Pulmonary artery endothelial cell (primary cell): ENCODE measurements at regions not wholly inside any gene's neighbourhood (a gene's known extent, or its start where the extent isn't known, plus 50 kb on each side); places are given as distances from the start of the nearest gene placed in this dataset.

ENCODE experiments used
- DNase-seq: peaks from one replicate; pipeline ENCODE4 v3.0.0-alpha.2; 2011; ENCODE audit warnings: low read depth, low spot score

DNA sequence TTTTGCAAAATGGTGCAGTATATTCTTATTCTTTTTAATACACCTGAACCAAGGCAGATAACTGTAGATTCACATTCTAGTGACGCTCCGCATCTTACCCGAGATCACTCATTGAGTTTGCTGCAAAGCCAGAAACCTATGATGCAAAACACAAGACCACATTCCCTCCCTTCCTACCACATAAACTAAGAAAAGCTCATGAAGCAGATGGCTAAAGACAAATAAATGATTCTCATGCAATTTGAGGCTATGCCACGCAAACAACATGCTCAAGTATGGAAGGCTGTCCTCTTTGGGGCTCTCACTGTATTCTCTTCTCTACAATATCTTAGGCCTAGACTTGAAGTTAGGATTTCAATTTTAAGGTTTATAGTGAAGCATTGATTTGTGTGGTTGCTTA lies 95.0 kb upstream of the BMPER start:
- DNase-seq = no peak

DNA sequence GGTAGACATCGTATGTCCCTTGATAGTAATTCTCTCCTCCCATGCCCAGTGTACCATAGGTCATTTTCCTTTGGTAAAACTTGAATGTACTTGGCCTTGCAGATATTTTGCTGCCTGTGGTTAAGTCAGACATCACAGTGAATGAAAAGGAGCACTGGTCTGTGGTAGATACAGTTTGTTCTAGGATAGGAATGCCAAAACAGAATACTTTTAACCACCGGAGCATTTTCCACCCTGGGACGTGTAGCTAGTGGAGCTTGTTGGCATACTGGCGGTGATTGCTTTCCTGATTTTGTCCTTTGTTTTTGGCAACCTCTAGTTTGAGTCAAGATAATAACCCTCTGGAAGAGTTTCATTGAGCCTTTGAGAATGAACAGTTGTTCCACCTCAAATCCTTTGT lies 92.0 kb upstream of the BMPER start:
- DNase-seq = no peak

DNA sequence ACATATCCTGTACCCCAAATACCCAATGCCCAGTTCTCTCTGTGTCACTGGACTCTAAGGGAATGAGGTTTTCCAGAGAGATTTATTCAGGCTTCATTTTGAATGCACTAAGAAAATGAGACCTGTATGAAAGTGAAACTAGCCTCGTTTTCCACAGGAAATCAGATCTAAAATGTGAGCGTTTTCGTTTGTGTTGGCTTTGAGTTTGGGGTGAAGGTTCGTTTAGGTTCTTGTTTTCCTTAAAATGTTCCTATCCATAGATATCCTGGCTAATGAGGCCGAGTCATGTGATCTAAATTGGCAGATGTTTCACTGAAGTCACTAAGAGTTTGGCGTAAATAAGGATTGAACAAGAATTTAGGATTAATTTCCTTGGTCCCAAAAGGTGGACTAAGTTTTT lies 90.9 kb upstream of the BMPER start:
- DNase-seq = no peak

DNA sequence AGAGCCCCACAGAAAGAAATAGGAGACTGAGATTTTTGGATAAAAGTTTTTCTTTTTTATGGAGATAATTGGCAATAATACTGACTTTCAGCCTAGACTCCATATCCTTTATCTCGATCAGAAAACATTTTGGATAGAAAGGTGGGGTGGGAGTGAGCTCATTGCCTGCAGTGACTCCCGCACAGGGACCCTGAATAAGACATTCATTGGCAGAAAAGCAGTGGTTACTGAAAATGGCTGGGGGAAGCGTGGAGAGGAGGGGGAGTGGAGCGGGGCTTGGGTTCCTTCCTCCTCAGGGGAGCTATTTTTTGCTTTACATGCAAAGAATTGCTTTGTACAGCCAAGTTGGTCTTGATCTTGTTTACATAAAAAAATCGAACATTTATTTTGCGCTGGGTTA lies 90.4 kb upstream of the BMPER start:
- DNase-seq = no peak

DNA sequence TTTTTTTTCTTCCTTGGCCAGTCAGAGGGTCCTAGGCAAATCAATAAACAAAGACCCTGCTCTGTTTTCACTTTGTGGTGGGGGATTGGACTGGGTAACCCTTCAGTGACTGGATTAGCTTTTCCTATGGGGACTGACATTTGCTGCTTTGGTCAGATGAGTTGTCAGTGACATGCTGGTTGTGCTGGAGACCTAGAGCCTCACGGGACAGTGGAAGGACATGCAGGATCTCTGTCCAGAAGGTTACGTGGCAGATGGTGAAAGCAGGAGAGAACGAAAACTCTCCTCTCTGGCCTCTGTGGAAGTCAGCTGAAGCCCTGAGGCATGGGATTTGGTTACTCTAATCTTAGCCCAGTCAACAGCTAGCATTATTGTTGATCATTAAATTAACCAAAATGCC lies 90.0 kb upstream of the BMPER start:
- no peak for DNase-seq

- DNase-seq = no peak
Measured at GRCh38 chr7:33816106-33816505, 89.2 kb upstream of the BMPER start.

GRCh38 chr7:33819658-33820057 lies 85.7 kb upstream of the BMPER start:
- no peak for DNase-seq

DNA sequence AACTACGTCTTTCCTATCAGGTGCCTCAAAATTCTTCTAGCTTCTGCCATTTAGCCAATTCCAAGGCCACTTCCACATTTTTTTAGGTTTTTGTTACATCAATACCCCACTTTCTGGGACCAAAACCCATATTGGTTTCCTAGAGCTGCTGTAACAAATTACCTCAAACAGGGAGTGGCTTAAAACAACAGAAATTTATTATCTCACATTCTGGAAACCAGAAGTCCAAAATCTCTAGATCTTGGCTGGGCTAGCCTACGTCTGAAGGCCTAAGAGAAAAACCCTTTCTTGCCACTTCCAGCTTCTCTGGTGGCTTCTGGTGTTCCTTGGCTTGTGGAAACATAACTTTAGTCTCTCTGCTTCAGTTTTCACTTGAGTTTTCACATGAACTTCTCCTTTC lies 85.1 kb upstream of the BMPER start:
- DNase-seq = no peak

- no peak for DNase-seq
Measured at GRCh38 chr7:33821970-33822369, 83.4 kb upstream of the BMPER start.

DNA sequence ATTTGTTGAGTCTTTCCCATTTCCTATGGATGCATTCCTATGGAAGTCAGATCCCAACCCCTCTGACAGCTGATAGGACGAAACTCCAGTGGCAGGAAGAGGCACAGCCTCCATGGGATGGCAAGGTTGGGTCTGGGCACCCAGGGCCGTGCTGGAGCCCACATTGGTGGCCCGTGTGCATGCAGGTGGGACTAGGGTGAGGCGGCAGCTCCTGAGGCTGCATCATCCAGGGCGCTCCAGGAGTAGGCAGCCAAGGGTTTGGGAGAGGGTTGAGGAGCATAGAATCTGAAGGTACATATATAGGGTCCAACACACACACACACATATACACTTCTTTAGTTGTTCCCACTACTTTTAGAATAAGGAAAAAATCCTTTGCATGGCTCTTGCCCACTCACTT lies 81.4 kb upstream of the BMPER start:
- no peak for DNase-seq

DNA sequence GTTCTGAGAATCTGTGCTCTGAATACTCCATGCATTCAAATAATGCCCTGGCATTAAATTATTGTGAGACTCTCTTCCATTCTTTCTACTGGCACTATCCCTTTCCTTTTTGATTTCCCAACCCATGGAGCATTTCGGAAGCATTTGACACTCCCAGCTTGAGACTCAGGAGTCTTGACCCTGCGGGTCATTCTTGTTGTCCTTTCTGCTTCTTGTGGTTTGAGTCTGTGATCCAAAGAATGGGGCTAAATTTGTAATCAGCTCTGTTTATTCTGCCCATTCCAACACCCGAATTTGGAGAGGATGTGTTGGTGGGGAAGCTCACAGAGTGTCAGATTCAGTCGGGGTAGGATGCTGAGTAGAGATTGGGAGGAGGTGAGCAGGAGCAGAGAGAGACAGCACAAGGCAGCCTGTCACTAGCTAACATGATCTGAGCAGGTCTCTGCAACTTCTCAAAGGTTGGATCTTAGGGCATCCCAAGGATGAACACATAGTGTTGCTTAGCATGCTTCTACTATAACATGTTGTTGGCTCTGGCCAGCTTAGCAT lies 80.4 kb upstream of the BMPER start:
- no peak for DNase-seq

- DNase-seq = no peak
Measured at GRCh38 chr7:33825644-33826043, 79.7 kb upstream of the BMPER start.

DNA sequence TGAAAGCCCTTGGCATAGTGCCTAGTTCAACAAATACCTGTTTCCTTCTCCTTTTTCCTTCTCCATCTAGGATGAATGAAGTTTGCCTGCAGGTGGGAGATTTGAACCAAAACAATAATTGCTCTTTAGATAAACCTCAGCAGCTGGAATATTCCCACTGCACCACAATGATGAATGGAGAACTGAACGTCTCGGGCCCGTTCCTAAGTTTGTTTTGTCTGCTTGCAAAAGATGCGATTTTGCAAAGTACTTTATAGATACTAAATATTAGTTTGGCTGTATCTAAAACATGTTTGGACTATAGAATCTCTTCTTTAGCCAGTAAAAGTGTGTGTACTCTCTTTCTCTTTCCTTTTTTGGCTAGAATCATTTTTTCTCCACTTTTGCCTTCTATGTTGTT lies 75.8 kb upstream of the BMPER start:
- no peak for DNase-seq

DNA sequence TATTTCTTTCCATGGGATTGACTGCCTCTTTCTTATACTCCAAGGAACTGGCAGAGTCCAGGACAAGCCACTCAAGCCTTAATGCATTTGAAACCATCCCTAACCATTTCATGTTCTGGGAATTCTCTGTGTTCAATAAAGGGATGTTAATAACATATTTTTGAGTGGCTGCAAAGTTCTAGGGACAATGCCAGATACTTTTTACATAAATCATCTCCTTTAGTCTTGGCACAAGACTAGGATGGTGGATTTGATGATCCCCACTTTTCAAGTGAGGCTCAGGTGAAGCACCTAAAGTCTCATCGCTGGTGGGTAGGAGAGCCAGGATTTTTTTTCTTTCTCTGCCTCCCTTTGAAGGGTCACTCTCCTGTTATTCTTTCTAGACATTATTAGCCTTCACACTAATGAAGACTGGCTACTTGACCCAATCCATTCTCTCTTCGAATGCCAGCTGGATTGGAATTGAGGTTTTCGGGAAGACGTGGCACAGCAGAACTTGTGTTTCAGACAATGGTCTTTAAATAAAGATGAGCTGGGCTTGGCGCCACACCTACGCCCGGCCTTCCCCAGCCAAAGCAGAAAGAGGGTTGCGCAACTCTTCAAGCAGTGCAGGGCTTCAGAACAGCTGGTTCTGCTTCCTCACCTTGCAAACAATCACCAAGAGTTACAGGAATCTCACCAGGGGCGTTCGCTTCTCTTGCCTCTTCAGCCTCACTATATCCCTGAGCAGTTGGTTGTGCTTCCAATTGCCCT lies 73.8 kb upstream of the BMPER start:
- DNase-seq = no peak

- no peak for DNase-seq
Measured at GRCh38 chr7:33832271-33832721, 73.0 kb upstream of the BMPER start.

DNA sequence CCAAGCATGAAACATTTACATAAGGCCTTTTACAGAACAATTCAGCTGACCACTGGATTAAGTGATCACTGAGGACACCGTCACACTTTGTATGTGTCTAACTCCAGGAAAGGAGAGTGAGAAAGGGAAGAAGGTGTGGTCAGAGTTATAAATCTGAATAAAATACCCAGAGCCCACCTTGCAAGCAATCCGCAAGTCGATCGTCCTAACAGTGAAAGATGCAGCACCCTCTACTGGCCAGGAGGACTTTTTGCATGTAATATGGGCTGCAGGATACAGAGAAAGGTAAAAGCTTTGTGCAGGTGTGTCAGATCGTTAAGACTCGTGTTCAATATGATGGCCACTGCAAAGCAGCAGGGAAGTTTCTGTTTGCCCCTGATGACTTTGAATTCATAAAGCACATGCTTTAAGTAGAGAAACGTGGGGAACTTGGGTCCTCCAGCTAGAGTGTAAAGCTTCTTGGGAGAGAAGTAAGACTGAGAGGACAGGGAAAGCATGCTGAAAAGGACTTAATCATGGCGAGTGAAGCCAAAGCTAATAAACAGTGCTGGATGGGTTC lies 68.5 kb upstream of the BMPER start:
- no peak for DNase-seq

- DNase-seq = no peak
Measured at GRCh38 chr7:33837356-33837851, 67.9 kb upstream of the BMPER start.

DNA sequence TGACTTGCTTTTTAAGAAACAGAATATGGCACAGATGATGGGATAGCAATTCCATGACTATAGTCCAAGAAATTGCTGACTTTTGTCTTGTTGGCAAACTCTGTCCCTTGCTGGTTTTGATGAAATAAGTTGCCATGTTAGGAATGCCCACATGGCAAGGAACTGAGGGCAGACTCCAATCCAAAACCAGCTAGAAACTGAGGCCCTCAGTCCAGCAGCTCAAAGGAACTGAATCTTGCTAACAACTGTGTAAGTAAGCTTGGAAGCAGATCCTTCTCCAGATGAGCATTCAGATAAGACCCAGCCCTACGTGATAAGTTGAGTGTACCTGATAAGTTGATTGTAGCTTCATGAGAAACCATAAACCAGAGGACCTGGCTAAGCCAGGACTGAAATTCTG lies 64.3 kb upstream of the BMPER start:
- DNase-seq = no peak

DNA sequence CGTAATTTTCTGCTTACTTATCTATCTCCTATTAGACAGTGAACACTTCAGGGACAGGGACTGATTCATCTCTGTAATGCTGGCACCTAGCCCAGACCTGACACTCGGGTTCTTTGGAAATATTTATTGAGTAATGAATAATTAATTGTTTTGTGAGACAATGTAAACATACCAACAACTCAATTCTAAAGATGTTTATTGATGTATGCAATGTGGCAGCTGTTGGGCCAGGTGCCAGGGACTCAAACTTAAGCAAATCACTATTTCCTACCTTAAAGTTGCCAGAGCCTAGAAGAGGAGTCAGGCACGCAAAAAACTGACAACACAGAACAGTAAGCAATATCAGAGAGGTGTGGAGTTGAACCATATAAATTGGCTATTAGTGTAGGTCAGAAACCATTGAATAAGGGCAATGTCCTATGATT lies 63.6 kb upstream of the BMPER start:
- DNase-seq = no peak

DNA sequence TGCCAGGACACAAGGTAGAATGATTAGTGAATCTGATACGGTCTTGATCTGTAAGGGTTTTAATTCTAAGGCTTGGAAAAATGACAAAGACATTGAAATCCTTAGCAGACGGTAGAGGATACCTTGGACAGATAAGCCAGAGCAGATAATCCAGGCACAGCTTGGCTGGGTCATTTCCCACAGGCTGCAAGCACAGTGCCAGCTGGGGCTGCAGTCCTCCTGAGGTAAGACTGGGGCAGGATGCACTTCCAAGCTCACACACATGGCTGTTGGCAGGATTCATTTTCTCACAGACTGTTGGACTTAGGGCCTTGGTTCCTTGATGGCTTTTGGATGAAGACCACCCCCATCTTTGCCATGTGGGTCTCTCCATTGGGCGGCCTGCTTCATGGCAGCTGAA lies 63.2 kb upstream of the BMPER start:
- DNase-seq = no peak

DNA sequence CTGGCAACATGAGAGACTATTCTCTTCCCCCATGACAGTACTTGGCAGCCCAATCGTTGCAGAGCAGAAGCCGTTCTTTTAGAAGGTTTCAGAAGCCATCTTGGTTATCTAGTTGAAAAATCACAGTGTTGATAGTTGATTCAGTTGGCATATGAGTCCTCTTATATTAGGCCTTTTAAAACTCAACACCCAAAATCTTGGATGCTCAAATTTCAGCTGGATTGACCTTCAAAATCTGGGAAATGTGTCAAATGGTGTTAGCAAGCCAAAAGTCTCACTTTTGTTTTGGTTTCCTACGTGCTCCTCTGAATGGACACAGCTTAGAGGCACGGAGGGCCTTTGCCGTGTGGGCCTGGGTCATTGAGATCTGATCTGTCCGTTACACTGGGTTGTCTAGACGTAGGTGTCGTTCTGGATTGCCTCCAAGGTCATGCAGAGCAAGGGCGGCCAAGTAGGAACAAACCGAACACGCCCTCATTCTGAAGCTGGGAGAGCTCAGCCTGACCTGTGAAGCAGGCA lies 59.3 kb upstream of the BMPER start:
- no peak for DNase-seq

DNA sequence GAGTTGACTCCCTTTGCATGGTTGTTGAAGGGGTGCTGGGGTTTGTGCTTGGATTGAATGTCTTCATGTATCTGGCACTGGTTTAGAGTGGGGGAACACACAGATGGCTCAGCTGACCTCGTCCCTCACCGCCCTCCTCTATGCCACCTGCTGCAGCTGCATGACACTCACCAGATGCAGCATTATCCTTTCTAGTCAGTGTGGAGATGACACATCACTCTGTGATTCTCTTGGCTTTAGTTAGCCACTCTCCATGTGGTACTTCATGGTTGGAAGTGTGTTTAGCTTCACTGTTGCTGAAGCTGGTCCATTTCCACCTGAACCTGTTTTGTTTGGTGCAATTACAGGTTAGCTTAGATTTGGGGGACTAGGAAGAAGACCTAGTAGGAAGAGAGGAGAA lies 56.3 kb upstream of the BMPER start:
- no peak for DNase-seq
